GM23248 (cell line): ENCODE measurements at regions not wholly inside any gene's neighbourhood (a gene's known extent, or its start where the extent isn't known, plus 50 kb on each side); places are given as distances from the start of the nearest gene placed in this dataset.

Experiments
- DNase-seq: peaks from one replicate; pipeline ENCODE4 v3.0.0-alpha.2; 2015
- H2AFZ ChIP-seq: fragments of 200-600 bp; sonication (generic); 2 replicates; pipeline ENCODE4 v1.6.1; 2016; ENCODE audit warnings: antibody characterized with exemption
- H3F3A ChIP-seq: fragments of 200-600 bp; sonication (generic); 2 replicates; pipeline ENCODE4 v1.6.1; 2016; ENCODE audit warnings: mild to moderate bottlenecking, antibody characterized with exemption, mixed run types; ENCODE audit not compliant: insufficient read depth
- H3K27ac ChIP-seq: fragments of 200-600 bp; sonication (generic); 2 replicates; pipeline ENCODE4 v1.5.1; 2016; ENCODE audit warnings: mild to moderate bottlenecking
- H3K27me3 ChIP-seq: fragments of 200-600 bp; sonication (generic); replicated peaks from 2 replicates; pipeline ENCODE4 v1.6.1; 2016; ENCODE audit warnings: mild to moderate bottlenecking; ENCODE audit not compliant: insufficient read depth
- H3K36me3 ChIP-seq: fragments of 200-600 bp; sonication (generic); 2 replicates; pipeline ENCODE4 v1.6.1; 2016; ENCODE audit warnings: low read depth, mild to moderate bottlenecking
- H3K4me1 ChIP-seq: fragments of 200-600 bp; sonication (generic); 2 replicates; pipeline ENCODE4 v1.6.1; 2016; ENCODE audit warnings: mild to moderate bottlenecking; ENCODE audit not compliant: insufficient read depth
- H3K4me2 ChIP-seq: fragments of 200-600 bp; sonication (generic); one replicate; pipeline ENCODE4 v1.6.1; 2016; ENCODE audit warnings: mild to moderate bottlenecking; ENCODE audit not compliant: unreplicated experiment
- H3K4me3 ChIP-seq: fragments of 200-600 bp; sonication (generic); 2 replicates; pipeline ENCODE4 v1.5.1; 2016; ENCODE audit warnings: mild to moderate bottlenecking
- H3K79me2 ChIP-seq: fragments of 200-600 bp; sonication (generic); 2 replicates; pipeline ENCODE4 v1.6.1; 2016; ENCODE audit warnings: mild to moderate bottlenecking; ENCODE audit not compliant: insufficient read depth
- H3K9ac ChIP-seq: fragments of 200-600 bp; sonication (generic); 2 replicates; pipeline ENCODE4 v1.6.1; 2016; ENCODE audit warnings: mild to moderate bottlenecking
- H3K9me2 ChIP-seq: fragments of 200-600 bp; sonication (generic); 2 replicates; pipeline ENCODE4 v1.6.1; 2016; ENCODE audit warnings: mixed run types, mild to moderate bottlenecking, moderate library complexity; ENCODE audit not compliant: insufficient read depth
- H3K9me3 ChIP-seq: fragments of 200-600 bp; sonication (generic); one replicate; pipeline ENCODE4 v1.6.1; 2017; ENCODE audit warnings: low read depth
- H4K20me1 ChIP-seq: fragments of 200-600 bp; sonication (generic); 2 replicates; pipeline ENCODE4 v1.6.0; 2016; ENCODE audit not compliant: insufficient read depth
- EZH2 ChIP-seq: fragments of 200-600 bp; sonication (generic); IDR thresholded peaks from 2 replicates; pipeline ENCODE4 v1.6.1; 2018; ENCODE audit warnings: antibody characterized with exemption, mild to moderate bottlenecking; ENCODE audit not compliant: insufficient read depth, poor library complexity, severe bottlenecking
- EZH2phosphoT487 ChIP-seq: fragments of 200-600 bp; sonication (generic); IDR thresholded peaks from 2 replicates; pipeline ENCODE4 v1.6.1; 2018; ENCODE audit warnings: antibody characterized with exemption, moderate library complexity, mild to moderate bottlenecking, low read depth; ENCODE audit not compliant: insufficient read depth
- WGBS, 2 experiments: methylation state at CpG; one replicate each; pipeline ENCODE4 v1.1.6; 2015 to 2017; ENCODE audit warnings: low lambda C conversion rate in 2 of 2, low coverage in 1 of 2; ENCODE audit errors: missing lambda C conversion rate in 2 of 2; 5-methylcytosine and 5-hydroxymethylcytosine counted together
- in situ Hi-C: fragments of 300-500 bp; cut with MboI; formaldehyde crosslinking; loops from 2 replicates; pipeline ENCODE4 v1.15.0; 2020

- no peak for DNase-seq
- no peak overlapping the region for H2AFZ ChIP-seq
- H3K79me2 ChIP-seq = no peaks in the 10 kb centered on the region
- no peak overlapping the region for H3K9ac ChIP-seq
- no peak overlapping the region for H3K4me3 ChIP-seq
- H3K36me3 ChIP-seq = no peaks in the 10 kb centered on the region
- no peaks in the 10 kb centered on the region for H4K20me1 ChIP-seq
- no peaks in the 10 kb centered on the region for H3F3A ChIP-seq
- no peak for TF ChIP-seq EZH2
- no peak for TF ChIP-seq EZH2phosphoT487
- no peaks in the 10 kb centered on the region for H3K9me2 ChIP-seq
- WGBS, 2 experiments = 37 to 44% methylated on average over 3 of the region's 3 CpGs
- H3K4me1 ChIP-seq = no peaks in the 10 kb centered on the region
- no peaks in the 10 kb centered on the region for H3K9me3 ChIP-seq
- in situ Hi-C loops = no loop called here
- H3K27me3 ChIP-seq = no peaks in the 10 kb centered on the region
- H3K4me2 ChIP-seq = no peak overlapping the region
- no peak overlapping the region for H3K27ac ChIP-seq
Measured at GRCh38 chr19:31725051-31725450, 375.8 kb upstream of the TSHZ3 start.

DNA sequence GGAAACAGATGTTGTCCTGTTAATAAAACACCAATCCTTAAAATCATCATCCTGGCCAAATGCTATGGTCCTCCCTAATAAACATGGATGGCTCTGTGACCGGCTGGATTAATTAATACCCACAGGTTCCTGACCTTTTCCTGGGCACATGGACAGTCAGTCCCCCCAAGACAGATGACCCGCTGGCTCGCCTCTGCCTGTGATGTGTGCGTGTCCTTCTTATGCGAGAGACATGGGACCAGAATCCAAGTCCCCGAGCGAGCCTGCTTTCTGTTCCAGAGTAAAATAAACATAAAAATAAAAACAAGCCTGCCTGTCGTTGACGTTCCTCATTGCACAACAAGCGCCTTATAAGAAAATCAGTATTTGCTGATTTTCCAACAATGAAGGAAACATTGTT lies 378.3 kb upstream of the TSHZ3 start:
- no peak overlapping the region for H3K27ac ChIP-seq
- DNase-seq = no peak
- no peak overlapping the region for H3K9ac ChIP-seq
- no peak overlapping the region for H2AFZ ChIP-seq
- no peaks in the 10 kb centered on the region for H3K4me1 ChIP-seq
- no peak overlapping the region for H3K4me3 ChIP-seq
- no peaks in the 10 kb centered on the region for H3F3A ChIP-seq
- H3K36me3 ChIP-seq = no peaks in the 10 kb centered on the region
- H3K79me2 ChIP-seq = no peaks in the 10 kb centered on the region
- H3K4me2 ChIP-seq = no peak overlapping the region
- H3K9me3 ChIP-seq = no peaks in the 10 kb centered on the region
- TF ChIP-seq EZH2phosphoT487 (no peak), EZH2 (no peak)
- in situ Hi-C loops = no loop called here
- no peaks in the 10 kb centered on the region for H3K9me2 ChIP-seq
- H3K27me3 ChIP-seq = no peaks in the 10 kb centered on the region
- H4K20me1 ChIP-seq = no peaks in the 10 kb centered on the region
- WGBS, 2 experiments = 56 to 68% methylated on average over 10 of the region's 10 CpGs

DNA sequence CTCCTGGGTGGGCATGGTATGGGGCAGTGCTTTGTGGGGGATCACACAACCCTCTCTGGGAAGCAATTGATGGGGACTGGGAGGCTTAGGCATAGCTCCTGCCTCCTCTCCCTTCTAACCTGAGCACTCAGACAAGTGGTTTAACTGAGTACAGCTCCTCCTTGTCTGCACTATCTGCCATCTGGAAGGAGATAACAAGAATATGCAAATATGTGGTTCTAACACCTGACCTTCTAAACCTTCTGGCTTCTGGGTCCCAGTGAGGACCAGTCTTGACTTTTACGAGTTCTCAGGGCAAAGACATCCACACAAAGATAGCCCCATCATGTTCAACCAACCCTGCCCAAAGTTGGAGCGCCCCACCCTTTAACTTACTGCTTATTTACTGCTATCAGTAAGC lies 381.0 kb upstream of the TSHZ3 start:
- Histone ChIP-seq H3K9me3 (no peaks in the 10 kb centered on the region), H3K27me3 (no peaks in the 10 kb centered on the region), H3K4me2 (no peak overlapping the region), H3F3A (no peaks in the 10 kb centered on the region), H4K20me1 (no peaks in the 10 kb centered on the region), H3K9me2 (no peaks in the 10 kb centered on the region), H3K4me3 (no peak overlapping the region), H2AFZ (no peak overlapping the region), H3K27ac (no peak overlapping the region), H3K79me2 (no peaks in the 10 kb centered on the region), H3K36me3 (no peaks in the 10 kb centered on the region), H3K4me1 (no peaks in the 10 kb centered on the region), H3K9ac (no peak overlapping the region)
- TF ChIP-seq EZH2phosphoT487 = no peak
- TF ChIP-seq EZH2 = no peak
- in situ Hi-C loops = no loop called here
- WGBS, 2 experiments = 15 to 27% methylated on average over 2 of the region's 2 CpGs
- DNase-seq = no peak

DNA sequence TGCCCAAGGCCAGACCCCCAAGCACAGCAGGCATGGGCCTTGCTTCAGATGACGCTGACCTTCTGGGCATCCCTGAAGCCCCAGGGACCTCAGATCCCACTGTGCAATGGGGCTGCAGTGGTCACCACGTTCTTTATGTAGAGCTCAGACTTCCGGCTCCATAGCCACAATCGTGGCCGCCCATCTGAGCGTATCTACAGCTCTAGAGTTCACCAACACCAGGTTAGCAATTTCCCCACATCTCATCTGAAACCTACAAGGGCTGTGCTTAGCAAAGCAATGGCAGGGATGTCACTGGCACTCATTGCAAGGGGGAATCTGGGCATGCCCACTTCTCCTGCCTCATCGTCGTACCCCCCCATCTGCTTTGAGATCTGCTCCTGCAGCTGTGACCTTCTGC lies 384.4 kb upstream of the TSHZ3 start:
- H3K4me2 ChIP-seq = no peak overlapping the region
- H3F3A ChIP-seq = no peaks in the 10 kb centered on the region
- H3K4me1 ChIP-seq = no peaks in the 10 kb centered on the region
- no peaks in the 10 kb centered on the region for H3K36me3 ChIP-seq
- peaks cover 7% of the 10 kb centered on the region; the same call in 1 of the 2 replicates for H3K27me3 ChIP-seq
- H2AFZ ChIP-seq = no peak overlapping the region
- no peak overlapping the region for H3K4me3 ChIP-seq
- no peaks in the 10 kb centered on the region for H3K9me2 ChIP-seq
- no peaks in the 10 kb centered on the region for H4K20me1 ChIP-seq
- WGBS, 2 experiments = 30 to 40% methylated on average over 8 of the region's 8 CpGs
- no peak for TF ChIP-seq EZH2phosphoT487
- no peak overlapping the region for H3K9ac ChIP-seq
- no peak for DNase-seq
- no peaks in the 10 kb centered on the region for H3K79me2 ChIP-seq
- no peak overlapping the region for H3K27ac ChIP-seq
- no peaks in the 10 kb centered on the region for H3K9me3 ChIP-seq
- in situ Hi-C loops = no loop called here

GRCh38 chr19:31742249-31742648 lies 393.0 kb upstream of the TSHZ3 start:
- WGBS, 2 experiments = 72 to 73% methylated on average over 5 of the region's 5 CpGs
- Histone ChIP-seq H2AFZ (no peak overlapping the region), H3K27ac (no peak overlapping the region), H3K9me2 (no peaks in the 10 kb centered on the region), H3K9ac (no peak overlapping the region), H3K9me3 (no peaks in the 10 kb centered on the region), H3F3A (no peaks in the 10 kb centered on the region), H3K79me2 (no peaks in the 10 kb centered on the region), H3K36me3 (no peaks in the 10 kb centered on the region), H4K20me1 (no peaks in the 10 kb centered on the region), H3K4me2 (no peak overlapping the region), H3K4me1 (no peaks in the 10 kb centered on the region), H3K4me3 (no peak overlapping the region), H3K27me3 (no peaks in the 10 kb centered on the region; the same call in 1 of the 2 replicates)
- TF ChIP-seq EZH2 (no peak), EZH2phosphoT487 (no peak)
- no peak for DNase-seq
- in situ Hi-C loops = no loop called here
